Muscle of leg (tissue), 3 donors: ENCODE measurements at regions not wholly inside any gene's neighbourhood (a gene's known extent, or its start where the extent isn't known, plus 50 kb on each side); places are given as distances from the start of the nearest gene placed in this dataset.

Experiments used
- DNase-seq: peaks from one replicate; pipeline ENCODE4 v3.0.0; 2013
- H3K27ac ChIP-seq: one replicate; pipeline ENCODE4 v1.5.1; 2013; ENCODE audit warnings: mild to moderate bottlenecking, low read length, control low read depth
- H3K27me3 ChIP-seq: one replicate; pipeline ENCODE4 v1.6.1; 2013; ENCODE audit warnings: low read length; ENCODE audit not compliant: control insufficient read depth, insufficient read depth
- H3K36me3 ChIP-seq: one replicate; pipeline ENCODE4 v1.6.1; 2013; ENCODE audit warnings: low read length; ENCODE audit not compliant: control insufficient read depth, insufficient read depth
- H3K4me1 ChIP-seq: one replicate; pipeline ENCODE4 v1.6.1; 2013; ENCODE audit warnings: low read length; ENCODE audit not compliant: control insufficient read depth, insufficient read depth
- H3K4me3 ChIP-seq: one replicate; pipeline ENCODE4 v1.5.1; 2013; ENCODE audit warnings: low read length, control low read depth
- H3K9me3 ChIP-seq: replicated peaks from 2 replicates; pipeline ENCODE4 v1.6.1; 2013; ENCODE audit warnings: low read depth, low read length; ENCODE audit not compliant: control insufficient read depth
- WGBS: methylation state at CpG from one replicate; pipeline ENCODE4 v1.1.5; 2013; ENCODE audit warnings: missing lambda C conversion rate; ENCODE audit not compliant: insufficient coverage; 5-methylcytosine and 5-hydroxymethylcytosine counted together

GRCh38 chr2:104468846-104469245 is 385.1 kb upstream of the POU3F3 start:
- H3K4me3 ChIP-seq, result no peak overlapping the region
- no peaks in the 10 kb centered on the region for H3K9me3 ChIP-seq
- H3K27ac ChIP-seq, result no peak overlapping the region
- no peaks in the 10 kb centered on the region for H3K36me3 ChIP-seq
- WGBS, result 74% methylated on average over 3 of the region's 6 CpGs
- H3K27me3 ChIP-seq, result no peaks in the 10 kb centered on the region
- no peaks in the 10 kb centered on the region for H3K4me1 ChIP-seq
- DNase-seq, result no peak

GRCh38 chr2:104472076-104472475 is 381.8 kb upstream of the POU3F3 start:
- 100% methylated on average over 1 of the region's 2 CpGs for WGBS
- Histone ChIP-seq H3K27me3 (no peaks in the 10 kb centered on the region), H3K9me3 (no peaks in the 10 kb centered on the region), H3K36me3 (no peaks in the 10 kb centered on the region), H3K4me3 (no peak overlapping the region), H3K27ac (no peak overlapping the region), H3K4me1 (no peaks in the 10 kb centered on the region)
- DNase-seq, result no peak

- no peak overlapping the region for H3K27ac ChIP-seq
- no peak overlapping the region for H3K4me3 ChIP-seq
- no peaks in the 10 kb centered on the region for H3K27me3 ChIP-seq
- H3K4me1 ChIP-seq, result no peaks in the 10 kb centered on the region
- DNase-seq, result no peak
- no peaks in the 10 kb centered on the region for H3K9me3 ChIP-seq
- H3K36me3 ChIP-seq, result no peaks in the 10 kb centered on the region
- WGBS, result 100% methylated on average over 1 of the region's 2 CpGs
Measured at GRCh38 chr2:104473546-104473945, 380.4 kb upstream of the POU3F3 start.

GRCh38 chr2:104474716-104475115 is 379.2 kb upstream of the POU3F3 start:
- H3K27me3 ChIP-seq, result no peaks in the 10 kb centered on the region
- no peaks in the 10 kb centered on the region for H3K4me1 ChIP-seq
- 34% methylated on average over 4 of the region's 6 CpGs for WGBS
- no peaks in the 10 kb centered on the region for H3K9me3 ChIP-seq
- DNase-seq, result peak; percentile 16
- H3K36me3 ChIP-seq, result no peaks in the 10 kb centered on the region
- H3K27ac ChIP-seq, result no peak overlapping the region
- H3K4me3 ChIP-seq, result no peak overlapping the region

- no peak overlapping the region for H3K4me3 ChIP-seq
- DNase-seq, result no peak
- H3K27ac ChIP-seq, result no peak overlapping the region
- no CpG with 5 or more reads among the region's 3 CpGs for whole genome bisulfite sequencing
- no peaks in the 10 kb centered on the region for H3K27me3 ChIP-seq
- H3K4me1 ChIP-seq, result no peaks in the 10 kb centered on the region
- no peaks in the 10 kb centered on the region for H3K9me3 ChIP-seq
- no peaks in the 10 kb centered on the region for H3K36me3 ChIP-seq
Measured at GRCh38 chr2:104476075-104476474, 377.8 kb upstream of the POU3F3 start.

GRCh38 chr2:104476563-104476988 is 377.3 kb upstream of the POU3F3 start:
- Histone ChIP-seq H3K4me3 (no peak overlapping the region), H3K36me3 (no peaks in the 10 kb centered on the region), H3K9me3 (no peaks in the 10 kb centered on the region), H3K27me3 (no peaks in the 10 kb centered on the region), H3K27ac (no peak overlapping the region), H3K4me1 (no peaks in the 10 kb centered on the region)
- WGBS, result no CpG with 5 or more reads among the region's 4 CpGs
- no peak for DNase-seq

- no peak for DNase-seq
- H3K27me3 ChIP-seq, result no peaks in the 10 kb centered on the region
- no peaks in the 10 kb centered on the region for H3K36me3 ChIP-seq
- 63% methylated on average over 6 of the region's 6 CpGs for WGBS
- H3K4me1 ChIP-seq, result no peaks in the 10 kb centered on the region
- no peak overlapping the region for H3K27ac ChIP-seq
- no peaks in the 10 kb centered on the region for H3K9me3 ChIP-seq
- H3K4me3 ChIP-seq, result no peak overlapping the region
Measured at GRCh38 chr2:104481341-104481740, 372.6 kb upstream of the POU3F3 start.

- no peak overlapping the region for H3K4me3 ChIP-seq
- H3K27ac ChIP-seq, result no peak overlapping the region
- DNase-seq, result no peak
- H3K4me1 ChIP-seq, result no peaks in the 10 kb centered on the region
- WGBS, result no CpG with 5 or more reads among the region's 4 CpGs
- H3K9me3 ChIP-seq, result no peaks in the 10 kb centered on the region
- H3K27me3 ChIP-seq, result no peaks in the 10 kb centered on the region
- no peaks in the 10 kb centered on the region for H3K36me3 ChIP-seq
Measured at GRCh38 chr2:104487366-104487765, 366.5 kb upstream of the POU3F3 start.

- H3K27ac ChIP-seq, result no peak overlapping the region
- WGBS, result no CpG with 5 or more reads among the region's 1 CpG
- no peaks in the 10 kb centered on the region for H3K27me3 ChIP-seq
- no peak overlapping the region for H3K4me3 ChIP-seq
- H3K36me3 ChIP-seq, result no peaks in the 10 kb centered on the region
- H3K4me1 ChIP-seq, result no peaks in the 10 kb centered on the region
- no peak for DNase-seq
- no peaks in the 10 kb centered on the region for H3K9me3 ChIP-seq
Measured at GRCh38 chr2:104493698-104494097, 360.2 kb upstream of the POU3F3 start.

GRCh38 chr2:104501342-104501741 is 352.6 kb upstream of the POU3F3 start:
- Histone ChIP-seq H3K4me1 (no peaks in the 10 kb centered on the region), H3K9me3 (no peaks in the 10 kb centered on the region), H3K27ac (no peak overlapping the region), H3K4me3 (no peak overlapping the region), H3K36me3 (no peaks in the 10 kb centered on the region), H3K27me3 (peaks cover 2% of the 10 kb centered on the region)
- WGBS, result 78% methylated on average over 3 of the region's 6 CpGs
- DNase-seq, result no peak

GRCh38 chr2:104501929-104502328 is 352.0 kb upstream of the POU3F3 start:
- Histone ChIP-seq H3K27ac (no peak overlapping the region), H3K9me3 (no peaks in the 10 kb centered on the region), H3K27me3 (peaks cover 2% of the 10 kb centered on the region), H3K36me3 (no peaks in the 10 kb centered on the region), H3K4me3 (no peak overlapping the region), H3K4me1 (no peaks in the 10 kb centered on the region)
- DNase-seq, result no peak
- 72% methylated on average over 10 of the region's 14 CpGs for WGBS
